GM12864 (cell line): ENCODE measurements at regions not wholly inside any gene's neighbourhood (a gene's known extent, or its start where the extent isn't known, plus 50 kb on each side); places are given as distances from the start of the nearest gene placed in this dataset.

Experiments used
- DNase-seq: peaks from one replicate; pipeline ENCODE4 v3.0.0-alpha.2; 2011; ENCODE audit warnings: low read depth
- H3K4me3 ChIP-seq: 2 replicates; pipeline ENCODE4 v1.5.1; 2011; ENCODE audit warnings: mild to moderate bottlenecking, low read depth, low read length, control low read depth
- TF ChIP-seq, protein P1 (sequence below): IDR thresholded peaks from 2 replicates; pipeline ENCODE4 v1.5.1; 2011; ENCODE audit warnings: low read depth, mild to moderate bottlenecking, moderate library complexity, low read length, control low read depth, inconsistent platforms; ENCODE audit errors: missing control alignments

- no peak for DNase-seq
- no peak overlapping the region for H3K4me3 ChIP-seq
- TF ChIP-seq, protein P1, sequence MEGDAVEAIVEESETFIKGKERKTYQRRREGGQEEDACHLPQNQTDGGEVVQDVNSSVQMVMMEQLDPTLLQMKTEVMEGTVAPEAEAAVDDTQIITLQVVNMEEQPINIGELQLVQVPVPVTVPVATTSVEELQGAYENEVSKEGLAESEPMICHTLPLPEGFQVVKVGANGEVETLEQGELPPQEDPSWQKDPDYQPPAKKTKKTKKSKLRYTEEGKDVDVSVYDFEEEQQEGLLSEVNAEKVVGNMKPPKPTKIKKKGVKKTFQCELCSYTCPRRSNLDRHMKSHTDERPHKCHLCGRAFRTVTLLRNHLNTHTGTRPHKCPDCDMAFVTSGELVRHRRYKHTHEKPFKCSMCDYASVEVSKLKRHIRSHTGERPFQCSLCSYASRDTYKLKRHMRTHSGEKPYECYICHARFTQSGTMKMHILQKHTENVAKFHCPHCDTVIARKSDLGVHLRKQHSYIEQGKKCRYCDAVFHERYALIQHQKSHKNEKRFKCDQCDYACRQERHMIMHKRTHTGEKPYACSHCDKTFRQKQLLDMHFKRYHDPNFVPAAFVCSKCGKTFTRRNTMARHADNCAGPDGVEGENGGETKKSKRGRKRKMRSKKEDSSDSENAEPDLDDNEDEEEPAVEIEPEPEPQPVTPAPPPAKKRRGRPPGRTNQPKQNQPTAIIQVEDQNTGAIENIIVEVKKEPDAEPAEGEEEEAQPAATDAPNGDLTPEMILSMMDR: no peak
These were observed 121.2 kb upstream of the LINC00305 start for GRCh38 chr18:64270121-64270520.

DNA sequence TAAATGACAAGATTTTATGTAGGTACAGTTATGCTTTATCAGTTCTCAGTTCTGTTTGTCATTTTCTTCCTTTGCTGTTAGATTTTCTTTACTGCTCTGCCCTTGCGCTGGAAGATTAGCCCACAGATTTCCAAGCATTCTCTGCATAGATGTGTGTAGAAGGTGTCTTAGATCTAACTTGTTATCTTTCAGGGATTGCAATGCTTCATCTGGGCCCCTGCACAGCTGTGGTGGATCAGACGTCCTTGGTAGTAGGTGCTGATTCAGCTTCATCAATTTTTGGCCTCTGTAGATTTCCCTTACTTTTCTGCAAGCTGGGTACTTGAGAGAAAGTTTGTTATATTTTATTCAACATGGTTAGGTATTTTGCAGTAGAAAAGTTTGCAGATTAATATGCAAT is 115.3 kb upstream of the LINC00305 start:
- TF ChIP-seq, protein P1: no peak
- no peak for DNase-seq

DNA sequence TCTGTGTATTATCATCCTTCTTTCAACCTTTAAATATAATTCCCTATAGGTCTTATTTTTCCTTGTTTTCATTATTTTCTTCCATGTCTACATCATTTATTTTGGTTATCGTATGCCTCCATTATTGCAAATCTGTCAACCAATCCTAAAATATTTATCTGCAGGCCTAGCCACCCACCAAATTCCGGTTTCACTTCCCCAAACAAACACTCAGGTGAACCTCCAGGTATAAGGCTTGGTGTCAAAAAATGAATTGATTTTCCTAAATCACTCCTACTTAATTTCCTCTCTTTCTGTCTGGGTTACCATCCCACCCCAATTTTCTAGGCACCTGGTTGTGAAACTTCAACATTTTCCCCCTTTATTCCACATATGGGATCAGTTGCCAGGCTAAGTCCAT is 111.9 kb upstream of the LINC00305 start:
- TF ChIP-seq, protein P1: no peak
- no peak for DNase-seq
- no peak overlapping the region for H3K4me3 ChIP-seq

More for the DNA sequence above, 115.3 kb upstream of the LINC00305 start:
- no peak overlapping the region for H3K4me3 ChIP-seq

DNA sequence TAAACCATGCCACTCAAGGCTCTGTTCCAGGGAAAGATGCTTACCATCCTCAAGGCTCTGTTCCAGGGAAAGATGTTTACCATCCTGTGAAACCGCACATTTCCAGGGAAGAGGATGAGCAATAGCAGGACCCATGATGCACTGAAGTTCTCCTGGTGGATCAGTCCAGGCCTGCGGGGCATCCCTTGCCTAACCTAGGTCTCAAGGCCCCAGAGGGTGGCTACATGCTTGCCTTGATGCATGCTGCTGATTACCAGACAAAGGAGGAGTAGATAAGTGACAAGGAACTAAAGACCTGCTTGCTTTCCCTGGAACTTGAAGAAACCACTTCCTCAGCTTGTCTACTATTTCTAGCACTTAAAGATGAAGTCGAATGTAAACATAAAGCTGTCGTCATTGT is 111.0 kb upstream of the LINC00305 start:
- no peak for DNase-seq
- TF ChIP-seq, protein P1: no peak
- H3K4me3 ChIP-seq: no peak overlapping the region

GRCh38 chr18:64258111-64258650 is 109.3 kb upstream of the LINC00305 start:
- DNase-seq: no peak
- no peak overlapping the region for H3K4me3 ChIP-seq
- TF ChIP-seq, protein P1: no peak

GRCh38 chr18:64254399-64255093 is 105.7 kb upstream of the LINC00305 start:
- DNase-seq: no peak
- no peak overlapping the region for H3K4me3 ChIP-seq
- TF ChIP-seq, protein P1: no peak

DNA sequence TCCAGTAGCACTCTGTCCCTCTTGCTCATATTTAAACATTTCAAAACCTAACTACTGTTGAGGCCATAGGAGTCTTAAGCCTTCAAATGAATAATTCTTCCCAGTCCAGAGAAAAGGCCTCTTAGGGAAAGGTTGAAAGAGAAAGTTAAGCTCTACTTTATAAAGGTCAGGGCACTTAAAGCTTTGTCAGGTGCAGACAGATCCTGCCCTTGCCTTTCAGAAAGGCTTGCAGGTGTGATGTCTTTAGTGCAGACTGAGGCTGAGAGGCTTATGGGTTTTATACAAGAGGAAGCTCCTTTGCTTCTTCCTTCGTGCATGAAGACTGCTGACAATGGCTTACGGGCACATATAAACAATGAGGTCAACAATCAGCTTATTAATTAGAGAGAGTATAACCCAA is 105.0 kb upstream of the LINC00305 start:
- no peak overlapping the region for H3K4me3 ChIP-seq
- TF ChIP-seq, protein P1: no peak
- no peak for DNase-seq
